HG02885 (cell line): ENCODE measurements at regions not wholly inside any gene's neighbourhood (a gene's known extent, or its start where the extent isn't known, plus 50 kb on each side); places are given as distances from the start of the nearest gene placed in this dataset.
A peak's percentile ranks its signal among the peaks of the same experiment; 100 is the strongest.

Source experiments
- ATAC-seq: cut with Tn5 transposase; IDR thresholded peaks from one replicate; pipeline ENCODE4 v1.9.1; 2021; ENCODE audit warnings: mild to moderate bottlenecking; ENCODE audit not compliant: unreplicated experiment, poor library complexity

DNA sequence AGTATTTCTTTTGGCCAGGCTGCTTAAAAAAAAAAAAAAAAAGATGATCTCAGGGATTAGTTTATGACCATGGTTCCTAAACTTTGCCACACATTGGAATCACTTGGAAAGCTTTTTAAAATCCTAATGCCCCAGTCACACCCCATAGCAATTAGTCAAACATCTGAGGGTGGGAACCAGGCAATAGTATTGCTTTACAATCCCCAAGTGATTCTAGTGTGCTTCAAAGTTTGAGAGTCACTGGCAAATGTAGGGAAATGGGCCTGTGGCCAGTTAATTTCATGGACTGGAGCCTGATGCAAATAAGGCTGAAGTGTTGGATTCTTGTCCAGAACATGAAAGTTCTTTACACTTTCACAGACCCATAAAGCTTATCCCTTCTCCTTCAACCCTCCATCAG lies 374.6 kb upstream of the ESRRG start:
- ATAC-seq: no peak

DNA sequence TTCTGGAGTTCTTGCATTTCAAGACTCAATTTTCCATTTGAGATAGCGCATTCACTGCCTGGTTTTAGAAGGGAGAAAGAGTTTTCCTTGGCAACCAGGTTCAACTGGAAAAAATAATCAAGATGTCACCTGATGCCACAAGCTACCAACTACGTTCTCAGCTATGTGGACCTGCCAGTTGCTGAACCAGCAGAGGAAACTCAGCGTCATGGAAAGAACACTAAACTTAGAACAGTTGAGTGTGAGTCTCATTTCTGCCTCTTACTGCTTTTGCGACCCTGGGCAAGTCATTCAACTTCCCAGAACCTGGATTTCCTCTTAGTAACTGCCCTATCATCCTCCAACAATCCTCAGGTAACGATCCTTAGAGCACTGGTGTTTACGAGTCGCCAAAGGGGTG lies 373.0 kb upstream of the ESRRG start:
- ATAC-seq: no peak

DNA sequence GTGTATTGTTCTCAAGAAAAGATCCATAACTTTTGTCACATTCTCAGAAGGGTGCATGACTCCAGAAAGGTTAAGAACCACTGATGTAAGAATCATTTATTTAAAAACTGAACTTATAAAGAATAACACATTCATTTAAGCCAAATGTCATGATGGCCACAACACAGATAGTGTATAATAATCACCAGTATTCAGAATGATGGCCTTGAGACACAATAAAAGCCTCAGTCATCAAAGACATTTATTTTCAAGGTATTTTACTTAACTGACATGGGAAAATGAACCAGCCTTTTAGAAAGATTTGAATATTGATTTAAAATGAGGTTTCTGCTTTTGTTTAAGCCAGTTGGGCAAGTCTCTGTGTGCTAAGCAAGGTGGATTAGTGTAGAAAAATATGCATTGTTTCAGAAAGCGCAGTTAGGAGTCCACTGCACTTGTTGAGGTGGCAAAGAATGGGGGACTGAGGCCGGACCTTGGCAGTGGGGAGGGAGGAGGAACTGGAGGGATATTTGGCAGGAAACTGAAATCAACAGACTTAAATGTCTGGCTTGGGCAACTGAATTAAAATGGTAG lies 371.9 kb upstream of the ESRRG start:
- ATAC-seq: no peak

DNA sequence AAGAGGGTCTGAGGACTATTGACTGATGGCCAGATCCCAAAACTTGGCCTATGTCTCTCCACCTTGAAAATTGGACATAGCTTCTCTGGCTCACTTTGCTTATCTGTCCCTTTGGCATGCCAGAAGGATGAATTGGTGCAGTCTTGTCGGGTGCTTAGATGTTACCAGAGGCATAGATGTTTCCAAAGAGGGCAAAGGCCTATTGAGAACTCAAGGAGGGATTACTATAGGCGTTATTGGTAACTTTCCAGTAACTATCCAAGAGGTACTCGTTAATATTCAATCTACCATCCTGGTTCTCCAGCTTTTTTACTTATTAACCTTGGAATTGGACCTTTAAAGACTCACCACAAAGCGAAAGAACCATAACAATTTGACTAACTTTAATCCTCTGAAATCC lies 368.3 kb upstream of the ESRRG start:
- no peak for ATAC-seq

DNA sequence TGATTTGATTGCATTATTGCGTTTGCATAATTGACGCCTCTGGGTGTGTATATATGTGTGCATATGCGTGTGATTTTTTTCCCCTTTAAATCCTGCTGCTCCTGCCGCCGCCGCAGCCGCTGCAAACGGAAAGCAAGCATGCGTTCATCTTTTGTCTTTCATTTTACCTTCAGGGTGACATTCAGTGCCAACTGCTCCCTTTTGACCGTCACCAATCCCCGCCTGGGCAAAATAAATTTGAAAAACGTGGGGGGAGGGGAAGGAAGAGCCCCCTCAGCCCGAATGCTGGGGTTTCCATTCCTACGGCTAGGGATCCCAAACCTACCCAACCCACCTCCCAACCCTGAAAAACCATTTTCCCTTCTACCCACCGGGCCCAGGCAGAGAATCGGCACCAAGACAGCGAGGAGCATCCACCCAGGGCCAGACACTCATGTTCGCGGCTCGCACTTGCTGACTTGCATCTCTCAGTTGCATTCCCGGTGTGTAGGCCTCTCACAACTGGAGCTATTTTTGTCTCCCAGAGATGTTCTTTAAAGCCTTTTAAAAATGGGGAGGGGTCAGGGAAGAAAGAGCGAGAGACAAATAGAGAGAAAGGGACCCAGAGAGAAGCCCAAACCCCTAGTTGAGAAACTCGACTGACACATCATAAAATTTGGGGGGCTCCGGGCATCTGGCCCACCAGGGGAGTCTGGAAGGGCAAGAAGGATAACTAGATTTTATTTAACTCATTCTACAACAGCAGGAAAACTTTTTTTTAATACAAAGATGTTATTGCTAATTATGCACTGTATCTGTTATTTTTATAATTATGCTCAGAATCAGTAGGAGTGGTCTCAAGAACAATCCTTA lies 367.1 kb upstream of the ESRRG start:
- no peak for ATAC-seq

DNA sequence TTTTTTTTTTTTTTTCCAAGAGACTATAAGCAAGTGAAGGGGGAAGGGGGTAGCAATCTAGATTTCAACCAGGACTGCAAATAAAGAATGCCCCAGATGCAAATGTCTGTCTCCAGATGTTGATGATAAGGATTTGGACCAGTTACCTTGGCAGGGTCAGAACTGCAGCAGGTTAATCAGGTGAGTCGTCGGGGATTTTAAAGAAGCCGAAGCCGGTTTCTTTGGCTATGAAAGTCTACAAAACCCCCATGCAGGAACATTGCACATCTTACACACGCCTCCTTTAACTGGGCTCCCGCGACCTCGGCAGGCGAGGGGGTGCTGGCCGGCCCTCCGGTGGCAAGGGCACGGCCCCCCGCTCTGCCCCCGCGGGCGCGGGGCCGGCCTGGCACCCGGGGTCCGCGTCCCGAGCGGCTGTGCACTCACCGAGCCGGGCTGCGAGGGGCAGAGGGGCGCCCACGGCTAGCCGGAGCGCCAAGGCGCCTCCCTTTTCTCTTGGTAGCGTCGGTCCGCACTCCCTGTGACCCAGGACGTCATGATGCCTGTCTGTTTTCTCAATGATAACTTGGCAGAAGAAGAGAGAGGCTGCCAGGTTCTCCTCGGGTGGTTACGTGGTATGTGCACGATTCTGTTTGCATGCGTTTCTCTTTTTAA lies 366.3 kb upstream of the ESRRG start:
- ATAC-seq: no peak

DNA sequence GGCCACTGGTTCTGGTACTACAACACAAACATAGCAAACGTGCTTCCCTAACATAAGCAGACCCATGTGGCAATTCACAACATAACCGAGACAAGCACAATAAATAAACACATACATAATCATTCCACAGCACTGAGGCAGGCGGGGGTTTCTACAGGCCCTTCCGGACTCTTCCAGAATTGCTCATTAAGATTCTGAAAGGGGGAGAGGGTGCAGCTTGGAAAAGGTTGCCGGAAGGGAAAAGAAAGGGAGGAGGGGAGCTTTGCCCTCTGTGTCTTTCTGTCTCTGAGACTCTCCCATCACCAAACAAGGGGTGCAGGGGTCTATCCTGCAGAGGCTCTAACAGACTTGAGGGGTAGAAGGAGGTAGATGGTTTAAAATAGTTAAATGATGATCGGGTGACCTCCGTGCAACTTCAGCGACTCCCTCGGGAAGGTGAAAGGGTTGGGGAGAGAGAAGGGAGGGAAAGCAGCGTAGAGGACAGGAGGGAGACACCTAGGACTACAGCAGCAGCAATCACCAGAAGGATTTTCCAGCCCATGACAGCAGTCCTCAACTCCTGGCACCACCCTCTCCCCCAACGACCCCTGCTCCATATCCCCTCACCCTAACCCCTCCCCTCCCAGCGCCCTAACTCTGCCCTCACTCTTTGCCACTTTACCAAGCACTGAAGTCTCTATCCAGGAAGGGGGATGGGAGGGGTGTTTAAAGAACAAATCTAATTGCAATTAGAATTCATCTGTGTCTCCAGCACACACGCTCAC lies 365.5 kb upstream of the ESRRG start:
- no peak for ATAC-seq

DNA sequence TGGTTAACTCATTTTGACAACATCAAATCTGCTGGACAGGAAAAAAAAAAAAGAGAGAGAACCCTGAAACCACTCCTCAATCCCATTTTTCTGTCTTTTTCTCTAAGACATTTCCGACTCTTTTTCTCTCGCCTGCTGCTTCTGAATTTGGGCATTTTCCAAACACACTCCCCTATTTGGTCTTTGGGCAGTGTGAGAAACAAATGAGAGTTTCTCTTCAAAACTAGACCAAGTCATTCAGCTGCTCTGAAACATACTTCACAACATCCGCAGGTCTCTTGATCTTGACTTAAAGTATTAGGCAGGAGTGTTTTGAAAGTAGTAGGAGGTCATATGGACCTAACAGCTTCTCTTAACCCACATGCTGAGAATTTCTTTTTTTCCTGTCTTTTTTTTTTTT lies 364.8 kb upstream of the ESRRG start:
- ATAC-seq: no peak

DNA sequence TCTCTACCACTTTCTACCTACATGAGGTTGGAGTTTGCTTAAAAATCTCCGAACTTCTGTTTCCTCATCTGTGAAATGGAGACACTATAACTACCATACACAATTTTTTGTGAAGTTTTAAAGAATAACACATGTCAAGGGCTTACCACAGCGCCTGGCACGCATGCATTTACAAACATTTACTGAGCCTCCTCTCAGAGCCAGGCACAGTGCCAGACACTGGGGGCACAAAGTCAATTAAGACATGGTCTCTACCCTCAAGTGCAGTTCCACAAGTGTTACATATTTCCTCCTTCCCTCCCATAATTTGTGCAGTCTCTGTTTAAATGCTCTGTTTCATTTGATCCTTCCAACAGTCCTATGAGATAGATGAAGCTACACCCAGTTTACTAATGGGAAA lies 356.4 kb upstream of the ESRRG start:
- ATAC-seq: no peak

DNA sequence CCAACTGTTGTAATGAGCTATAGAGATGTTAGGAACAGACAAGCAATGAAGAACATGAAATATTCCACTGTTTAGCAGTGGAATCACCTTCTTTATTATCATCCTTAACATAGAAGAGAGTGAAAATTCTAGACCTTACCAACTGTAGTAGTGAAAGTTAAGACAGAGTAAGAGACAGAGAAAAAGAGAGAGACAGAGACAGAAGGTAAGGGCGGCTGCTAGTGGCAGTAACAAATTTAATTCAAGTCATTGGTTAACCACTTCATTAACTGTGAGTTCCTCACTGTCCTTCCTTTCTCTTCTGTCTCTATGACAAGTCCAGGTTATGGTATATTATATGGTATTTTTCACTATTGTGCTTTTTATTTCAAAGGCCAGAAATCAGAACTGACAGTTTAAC lies 355.7 kb upstream of the ESRRG start:
- ATAC-seq: no peak

DNA sequence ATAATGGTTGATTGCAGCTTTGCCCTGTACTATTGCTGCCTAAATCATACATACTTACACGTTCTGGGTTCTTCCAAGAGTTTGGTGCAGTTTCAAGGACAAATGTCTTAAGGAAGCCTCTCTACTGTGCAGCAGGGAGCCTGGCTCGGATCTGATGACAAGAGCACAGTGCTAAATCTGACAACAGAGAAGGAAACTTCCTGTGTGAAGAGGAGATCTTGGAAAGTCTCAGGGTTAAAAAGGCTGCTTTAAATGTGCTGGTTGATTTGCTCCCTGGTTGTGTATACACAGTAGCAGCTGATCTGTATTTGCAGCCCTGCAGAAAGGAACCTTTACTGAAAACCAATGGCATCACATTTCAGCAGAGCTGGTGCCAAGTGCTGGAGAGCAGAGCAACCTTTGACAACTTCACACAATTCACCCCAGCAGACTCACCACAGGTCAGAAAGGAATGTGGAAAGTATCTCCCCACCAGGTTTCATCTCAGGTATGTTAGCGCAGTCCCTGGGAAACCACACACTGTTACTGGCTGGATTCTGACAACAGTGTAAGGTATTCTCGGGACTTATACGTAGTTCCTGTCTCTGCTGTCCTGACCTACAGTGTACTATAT lies 355.0 kb upstream of the ESRRG start:
- ATAC-seq: no peak

DNA sequence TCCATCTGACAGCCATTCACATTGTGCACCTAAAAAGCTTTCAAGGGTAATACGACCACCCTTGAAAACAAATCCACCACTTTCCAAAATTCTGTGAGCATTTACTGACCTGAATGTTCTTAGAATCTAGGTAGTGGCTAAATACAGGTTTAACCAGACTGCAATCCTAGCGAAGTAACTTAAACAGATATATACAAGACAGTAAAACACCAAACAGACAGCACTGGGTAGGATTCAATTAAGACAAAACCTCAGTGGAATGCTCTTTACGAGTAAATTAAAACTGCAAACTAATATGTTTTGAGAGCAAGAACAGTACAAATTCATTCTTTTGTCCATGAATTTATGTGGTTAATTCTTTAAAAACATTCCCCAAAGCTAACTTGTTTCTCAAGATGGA lies 354.2 kb upstream of the ESRRG start:
- no peak for ATAC-seq

DNA sequence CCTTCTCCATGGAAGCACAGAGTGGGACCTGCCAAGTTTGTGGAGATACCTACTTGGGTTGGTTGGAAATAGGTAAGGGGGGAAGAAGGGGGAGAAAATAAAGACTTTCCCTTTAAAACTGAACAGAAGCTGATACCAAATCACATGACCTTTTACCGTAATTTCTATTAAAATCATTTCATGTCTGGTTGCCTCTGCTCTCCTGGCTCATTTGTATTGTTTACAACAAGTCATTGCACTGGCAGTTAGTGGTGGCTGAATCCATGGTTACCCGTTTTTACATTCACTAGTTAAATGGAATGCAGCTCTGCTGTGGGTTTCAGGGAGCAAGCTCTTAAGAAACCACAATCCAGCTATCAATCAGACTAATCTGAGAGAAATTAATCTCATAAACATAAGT lies 353.7 kb upstream of the ESRRG start:
- no peak for ATAC-seq

DNA sequence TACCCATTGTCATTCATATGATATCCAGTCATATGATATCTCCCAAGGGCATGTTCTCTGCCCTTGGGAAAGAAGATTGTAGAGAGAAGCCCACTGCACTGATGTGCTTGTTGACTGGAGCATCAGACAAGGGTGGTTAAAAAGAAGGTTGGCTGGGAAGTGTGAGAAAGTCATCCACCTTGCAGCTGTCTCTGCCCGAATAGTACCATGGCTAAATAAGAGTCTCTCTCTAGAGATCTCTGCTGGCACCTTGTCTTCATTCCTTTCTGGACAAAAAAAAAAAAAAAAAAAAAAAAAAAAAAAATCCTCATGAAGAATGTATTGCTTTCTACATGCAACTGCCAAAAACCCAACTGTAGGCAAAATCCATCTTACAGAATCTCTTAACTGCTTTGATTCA lies 349.7 kb upstream of the ESRRG start:
- ATAC-seq: no peak

DNA sequence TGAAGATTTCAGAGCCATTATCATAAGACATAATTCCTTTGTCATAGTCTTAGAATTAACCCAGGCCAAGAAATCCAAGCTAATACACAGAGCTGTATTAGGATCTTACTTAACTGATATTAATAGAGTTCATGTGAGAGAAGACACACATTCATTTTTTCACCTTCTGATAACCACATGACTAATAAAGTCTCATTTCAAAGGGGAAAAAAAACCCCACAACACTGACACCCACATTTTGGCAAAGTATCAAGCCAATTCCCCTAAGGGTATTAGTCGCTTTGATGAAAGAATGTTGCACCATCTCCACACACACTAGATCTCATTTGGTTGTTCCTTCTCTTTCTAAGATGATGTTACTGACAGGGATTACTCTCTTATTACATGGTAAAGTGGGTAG lies 344.4 kb upstream of the ESRRG start:
- peak; percentile 67 for ATAC-seq

DNA sequence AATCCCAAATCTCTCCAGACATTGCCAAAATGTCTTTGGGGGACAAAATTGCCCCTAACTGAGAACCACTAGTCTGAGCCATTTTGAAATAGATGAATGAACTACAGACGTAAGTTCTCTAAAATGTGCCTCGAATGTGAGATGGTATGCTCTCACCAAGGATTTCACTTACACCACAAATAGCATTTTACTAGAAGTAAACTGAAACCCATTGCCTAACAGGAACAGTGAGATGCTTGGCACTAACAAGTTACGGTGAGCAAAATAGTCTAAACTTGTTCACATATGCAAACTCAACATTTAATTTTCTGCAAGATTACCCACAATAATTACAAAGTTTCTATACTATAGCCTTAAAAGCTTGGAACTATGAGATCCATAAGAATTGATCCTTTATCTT lies 343.6 kb upstream of the ESRRG start:
- no peak for ATAC-seq

DNA sequence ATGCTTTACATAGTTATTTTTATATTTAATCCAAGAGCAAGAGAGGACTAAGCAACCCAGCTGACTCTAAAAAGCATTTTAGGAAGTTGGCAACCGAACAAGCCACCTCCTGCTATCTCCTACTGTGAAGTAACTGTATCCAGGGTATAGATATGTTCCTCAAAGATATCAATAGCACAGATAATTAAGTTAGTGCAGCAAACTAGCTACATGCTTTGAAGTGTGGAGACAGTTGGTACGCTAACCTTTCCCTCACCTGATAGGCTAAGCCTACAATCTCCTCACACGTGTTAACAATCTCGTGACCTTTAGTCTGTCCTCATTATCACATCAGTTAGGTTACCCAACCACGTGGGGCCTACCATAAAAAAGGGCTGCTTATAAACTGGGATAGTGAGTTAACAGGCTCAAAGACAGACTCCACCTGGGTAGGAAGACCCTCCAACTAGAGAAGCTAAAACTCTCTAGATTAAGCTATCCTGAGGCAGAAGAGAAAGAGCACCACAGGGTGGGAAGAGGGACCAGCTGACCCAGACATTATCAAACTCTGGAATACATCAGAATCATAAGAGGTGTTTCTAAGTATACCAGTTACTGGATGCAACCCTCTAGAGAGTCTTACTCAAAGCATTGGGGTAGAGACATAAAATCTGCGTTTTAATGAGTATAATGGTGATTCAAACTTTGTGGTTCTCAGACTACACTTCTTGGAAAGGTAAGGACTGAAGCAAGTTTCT lies 340.1 kb upstream of the ESRRG start:
- no peak for ATAC-seq

DNA sequence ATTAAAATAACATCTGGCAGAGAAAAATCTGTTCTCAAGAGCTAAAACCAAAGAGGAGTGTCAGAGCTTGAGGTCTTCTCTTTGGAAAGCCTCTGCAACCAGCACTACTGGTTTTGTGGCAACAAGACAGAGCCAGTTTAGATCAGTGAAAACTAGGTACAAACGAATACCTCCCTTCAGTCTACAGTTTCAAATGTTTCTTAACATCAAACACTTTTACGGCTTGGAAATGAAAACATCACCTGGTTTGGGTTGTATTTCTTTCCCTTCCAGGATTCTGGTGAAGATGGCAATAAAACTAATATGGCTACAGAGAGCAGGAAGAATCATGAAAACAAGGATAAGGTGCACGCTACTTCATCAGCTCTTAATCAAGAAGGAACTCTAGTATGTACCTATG lies 339.4 kb upstream of the ESRRG start:
- no peak for ATAC-seq

DNA sequence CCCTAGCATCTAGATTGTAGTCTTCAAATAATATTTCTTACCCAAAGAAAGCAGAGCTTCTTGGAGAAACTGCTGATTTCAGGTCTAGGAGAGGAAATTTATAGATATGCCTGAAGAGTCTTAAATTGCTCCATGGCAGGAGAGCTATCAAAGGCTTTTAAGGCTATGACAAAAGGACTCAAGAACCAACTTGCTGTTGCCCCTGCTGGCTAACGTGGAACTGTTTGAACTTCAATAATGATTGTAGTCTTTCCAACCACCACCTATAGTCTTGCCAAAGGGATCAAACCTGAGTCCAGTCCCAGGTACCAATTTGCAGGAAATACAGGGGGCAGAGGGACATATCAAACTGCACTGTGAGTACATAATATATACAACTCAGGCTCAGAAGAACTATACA lies 336.2 kb upstream of the ESRRG start:
- ATAC-seq: no peak

DNA sequence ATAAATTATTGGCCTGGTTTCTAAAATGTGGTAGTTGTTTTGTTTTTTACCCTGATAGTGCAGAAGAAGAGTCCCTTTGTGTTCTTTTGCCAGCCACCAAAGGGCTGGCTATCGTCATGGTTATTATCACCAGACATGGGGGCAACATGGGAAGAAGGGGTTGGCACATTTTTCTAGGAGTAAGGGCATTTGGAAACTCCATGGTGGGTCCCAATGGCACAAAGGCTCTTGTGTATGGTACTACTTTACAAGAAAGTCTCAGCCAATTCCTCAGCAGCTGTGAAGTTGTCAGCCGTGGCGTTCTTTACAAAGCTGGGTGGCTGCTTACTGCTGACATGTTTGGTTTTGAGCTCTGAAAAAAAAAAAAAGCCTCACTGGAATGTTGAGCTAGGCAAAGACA lies 330.4 kb upstream of the ESRRG start:
- ATAC-seq: no peak
